GM12891 (cell line): ENCODE measurements at regions not wholly inside any gene's neighbourhood (a gene's known extent, or its start where the extent isn't known, plus 50 kb on each side); places are given as distances from the start of the nearest gene placed in this dataset.

Source experiments
- DNase-seq: peaks from one replicate; pipeline ENCODE4 v3.0.0; 2011; ENCODE audit warnings: low spot score; ENCODE audit not compliant: insufficient read length
- FAIRE-seq: peaks from 2 replicates; lab custom pipeline; 2011; peaks lifted over from hg19 to GRCh38; lab: Jason Lieb, UNC
- POLR2A ChIP-seq: IDR thresholded peaks from 2 replicates; pipeline ENCODE4 v1.6.1; 2011; ENCODE audit warnings: low read depth, low read length, control low read depth
- SPI1 ChIP-seq: IDR thresholded peaks from 2 replicates; pipeline ENCODE4 v1.6.1; 2011; ENCODE audit warnings: low read depth, low read length, control low read depth

GRCh38 chr14:64654246-64654900 is 49.9 kb upstream of the PLEKHG3 start:
- DNase-seq (no peak), FAIRE-seq (no peak)

More at GRCh38 chr14:64654246-64654900, 49.9 kb upstream of the PLEKHG3 start:
- TF ChIP-seq SPI1 (peak; percentile 68), POLR2A (no peak)
